ENCODE measurements at regions not wholly inside any gene's neighbourhood (a gene's known extent, or its start where the extent isn't known, plus 50 kb on each side); places are given as distances from the start of the nearest gene placed in this dataset.
"Not testable (repeated sequence)": the region's sequence is repeated elsewhere in the genome, so short reads cannot be mapped to it uniquely, and the experiment has no call there.

GRCh38 chr14:34053666-34054065 is 102.8 kb upstream of the EGLN3 start:
- whole genome bisulfite sequencing (ENCODE audit: insufficient coverage) = 93% methylated on average over 1 of the region's 3 CpGs
- Histone ChIP-seq H3K4me3 (ENCODE audit: control insufficient read depth in 1 of 7, extremely low read depth in 1 of 7, insufficient read depth in 4 of 7, low read depth in 2 of 7, low read length in 6 of 7) (no peak overlapping the region), H3K4me1 (ENCODE audit: control extremely low read depth in 1 of 4, control insufficient read depth in 4 of 4, insufficient read depth in 4 of 4, low read length in 3 of 4) (peaks cover 0 to 12% (median 6%) of the 10 kb centered on the region in 4 experiments), H3K36me3 (ENCODE audit: control insufficient read depth in 4 of 4, insufficient read depth in 4 of 4, low read length in 3 of 4) (no peaks in the 10 kb centered on the region), H3K9me3 (ENCODE audit: control extremely low read depth in 1 of 5, control insufficient read depth in 4 of 5, insufficient read depth in 2 of 5, low read depth in 1 of 5, low read length in 4 of 5) (no peaks in the 10 kb centered on the region), H3K27me3 (replicated peaks in 2 of 5; ENCODE audit: control insufficient read depth in 4 of 5, insufficient read depth in 5 of 5, low read length in 4 of 5) (no peaks in the 10 kb centered on the region), H3K27ac (ENCODE audit: insufficient read depth in 1 of 2, low read depth in 1 of 2, low read length in 2 of 2, poor library complexity in 1 of 2, severe bottlenecking in 2 of 2) (no peak overlapping the region)
- DNase-seq = no peak
- POLR2A ChIA-PET = no interaction called here
- CTCF ChIA-PET = no interaction called here

GRCh38 chr14:34052658-34053014 is 101.8 kb upstream of the EGLN3 start:
- Histone ChIP-seq H3K4me1 (ENCODE audit: control extremely low read depth in 1 of 4, control insufficient read depth in 4 of 4, insufficient read depth in 4 of 4, low read length in 3 of 4) (peaks cover 0 to 12% (median 6%) of the 10 kb centered on the region in 4 experiments), H3K27ac (ENCODE audit: insufficient read depth in 1 of 2, low read depth in 1 of 2, low read length in 2 of 2, poor library complexity in 1 of 2, severe bottlenecking in 2 of 2) (no peak overlapping the region), H3K4me3 (ENCODE audit: control insufficient read depth in 1 of 7, extremely low read depth in 1 of 7, insufficient read depth in 4 of 7, low read depth in 2 of 7, low read length in 6 of 7) (no peak overlapping the region), H3K36me3 (ENCODE audit: control insufficient read depth in 4 of 4, insufficient read depth in 4 of 4, low read length in 3 of 4) (no peaks in the 10 kb centered on the region), H3K27me3 (replicated peaks in 2 of 5; ENCODE audit: control insufficient read depth in 4 of 5, insufficient read depth in 5 of 5, low read length in 4 of 5) (no peaks in the 10 kb centered on the region), H3K9me3 (ENCODE audit: control extremely low read depth in 1 of 5, control insufficient read depth in 4 of 5, insufficient read depth in 2 of 5, low read depth in 1 of 5, low read length in 4 of 5) (no peaks in the 10 kb centered on the region)
- POLR2A ChIA-PET = no interaction called here
- DNase-seq = no peak
- WGBS (ENCODE audit: insufficient coverage) = 97% methylated on average over 4 of the region's 5 CpGs
- CTCF ChIA-PET = interaction anchor here (1.2 kb wide), 1 partner anchor 203 kb away, joined by 3 read pairs; no protein-coding TSS in a partner anchor

- peak in 2 of 3 donors; percentile 23 to 44 for DNase-seq
- 84% methylated on average over 5 of the region's 5 CpGs for whole genome bisulfite sequencing (ENCODE audit: insufficient coverage)
- peaks cover 0 to 12% (median 6%) of the 10 kb centered on the region in 4 experiments for H3K4me1 ChIP-seq (ENCODE audit: control extremely low read depth in 1 of 4, control insufficient read depth in 4 of 4, insufficient read depth in 4 of 4, low read length in 3 of 4)
- H3K27me3 ChIP-seq (replicated peaks in 2 of 5; ENCODE audit: control insufficient read depth in 4 of 5, insufficient read depth in 5 of 5, low read length in 4 of 5) = no peaks in the 10 kb centered on the region
- CTCF ChIA-PET = interaction anchor here (1.2 kb wide), 1 partner anchor 202 kb away, joined by 3 read pairs; no protein-coding TSS in a partner anchor
- no peaks in the 10 kb centered on the region for H3K9me3 ChIP-seq (ENCODE audit: control extremely low read depth in 1 of 5, control insufficient read depth in 4 of 5, insufficient read depth in 2 of 5, low read depth in 1 of 5, low read length in 4 of 5)
- H3K27ac ChIP-seq (ENCODE audit: insufficient read depth in 1 of 2, low read depth in 1 of 2, low read length in 2 of 2, poor library complexity in 1 of 2, severe bottlenecking in 2 of 2) = no peak overlapping the region
- H3K4me3 ChIP-seq (ENCODE audit: control insufficient read depth in 1 of 7, extremely low read depth in 1 of 7, insufficient read depth in 4 of 7, low read depth in 2 of 7, low read length in 6 of 7) = no peak overlapping the region
- no peaks in the 10 kb centered on the region for H3K36me3 ChIP-seq (ENCODE audit: control insufficient read depth in 4 of 4, insufficient read depth in 4 of 4, low read length in 3 of 4)
- POLR2A ChIA-PET = no interaction called here
These were observed 101.2 kb upstream of the EGLN3 start for GRCh38 chr14:34051966-34052657.

GRCh38 chr14:34050606-34051005 is 99.7 kb upstream of the EGLN3 start:
- ChIA-PET CTCF (no interaction called here), POLR2A (no interaction called here)
- Histone ChIP-seq H3K4me3 (ENCODE audit: control insufficient read depth in 1 of 7, extremely low read depth in 1 of 7, insufficient read depth in 4 of 7, low read depth in 2 of 7, low read length in 6 of 7) (no peak overlapping the region), H3K27ac (ENCODE audit: insufficient read depth in 1 of 2, low read depth in 1 of 2, low read length in 2 of 2, poor library complexity in 1 of 2, severe bottlenecking in 2 of 2) (no peak overlapping the region), H3K9me3 (ENCODE audit: control extremely low read depth in 1 of 5, control insufficient read depth in 4 of 5, insufficient read depth in 2 of 5, low read depth in 1 of 5, low read length in 4 of 5) (no peaks in the 10 kb centered on the region), H3K27me3 (replicated peaks in 2 of 5; ENCODE audit: control insufficient read depth in 4 of 5, insufficient read depth in 5 of 5, low read length in 4 of 5) (no peaks in the 10 kb centered on the region), H3K4me1 (ENCODE audit: control extremely low read depth in 1 of 4, control insufficient read depth in 4 of 4, insufficient read depth in 4 of 4, low read length in 3 of 4) (peaks cover 0 to 12% (median 4%) of the 10 kb centered on the region in 4 experiments), H3K36me3 (ENCODE audit: control insufficient read depth in 4 of 4, insufficient read depth in 4 of 4, low read length in 3 of 4) (no peaks in the 10 kb centered on the region)
- WGBS (ENCODE audit: insufficient coverage) = 100% methylated on average over 1 of the region's 1 CpG
- no peak for DNase-seq

GRCh38 chr14:34049790-34050189 is 98.9 kb upstream of the EGLN3 start:
- 58% methylated on average over 4 of the region's 5 CpGs for WGBS (ENCODE audit: insufficient coverage)
- POLR2A ChIA-PET = no interaction called here

GRCh38 chr14:34049187-34049586 is 98.3 kb upstream of the EGLN3 start:
- DNase-seq; H3K27ac ChIP-seq (ENCODE audit: insufficient read depth in 1 of 2, low read depth in 1 of 2, low read length in 2 of 2, poor library complexity in 1 of 2, severe bottlenecking in 2 of 2); CTCF ChIA-PET; H3K9me3 ChIP-seq (ENCODE audit: control extremely low read depth in 1 of 5, control insufficient read depth in 4 of 5, insufficient read depth in 2 of 5, low read depth in 1 of 5, low read length in 4 of 5); H3K27me3 ChIP-seq (replicated peaks in 2 of 5; ENCODE audit: control insufficient read depth in 4 of 5, insufficient read depth in 5 of 5, low read length in 4 of 5); H3K4me3 ChIP-seq (ENCODE audit: control insufficient read depth in 1 of 7, extremely low read depth in 1 of 7, insufficient read depth in 4 of 7, low read depth in 2 of 7, low read length in 6 of 7); H3K36me3 ChIP-seq (ENCODE audit: control insufficient read depth in 4 of 4, insufficient read depth in 4 of 4, low read length in 3 of 4); POLR2A ChIA-PET: not testable (repeated sequence)
- peaks cover 0 to 12% (median 4%) of the 10 kb centered on the region in 4 experiments for H3K4me1 ChIP-seq (ENCODE audit: control extremely low read depth in 1 of 4, control insufficient read depth in 4 of 4, insufficient read depth in 4 of 4, low read length in 3 of 4)
- 98% methylated on average over 6 of the region's 7 CpGs for WGBS (ENCODE audit: insufficient coverage)

More at GRCh38 chr14:34049790-34050189, 98.9 kb upstream of the EGLN3 start:
- peak; percentile 18 to 76 (median 44) for DNase-seq
- H3K4me1 ChIP-seq (ENCODE audit: control extremely low read depth in 1 of 4, control insufficient read depth in 4 of 4, insufficient read depth in 4 of 4, low read length in 3 of 4) = peaks cover 0 to 12% (median 4%) of the 10 kb centered on the region in 4 experiments
- CTCF ChIA-PET = no interaction called here
- no peak overlapping the region for H3K27ac ChIP-seq (ENCODE audit: insufficient read depth in 1 of 2, low read depth in 1 of 2, low read length in 2 of 2, poor library complexity in 1 of 2, severe bottlenecking in 2 of 2)
- no peaks in the 10 kb centered on the region for H3K27me3 ChIP-seq (replicated peaks in 2 of 5; ENCODE audit: control insufficient read depth in 4 of 5, insufficient read depth in 5 of 5, low read length in 4 of 5)
- no peaks in the 10 kb centered on the region for H3K36me3 ChIP-seq (ENCODE audit: control insufficient read depth in 4 of 4, insufficient read depth in 4 of 4, low read length in 3 of 4)
- no peaks in the 10 kb centered on the region for H3K9me3 ChIP-seq (ENCODE audit: control extremely low read depth in 1 of 5, control insufficient read depth in 4 of 5, insufficient read depth in 2 of 5, low read depth in 1 of 5, low read length in 4 of 5)
- H3K4me3 ChIP-seq (ENCODE audit: control insufficient read depth in 1 of 7, extremely low read depth in 1 of 7, insufficient read depth in 4 of 7, low read depth in 2 of 7, low read length in 6 of 7) = no peak overlapping the region

- peak in 2 of 3 donors; percentile 15 to 62 for DNase-seq
- H3K36me3 ChIP-seq (ENCODE audit: control insufficient read depth in 4 of 4, insufficient read depth in 4 of 4, low read length in 3 of 4) = no peaks in the 10 kb centered on the region
- H3K9me3 ChIP-seq (ENCODE audit: control extremely low read depth in 1 of 5, control insufficient read depth in 4 of 5, insufficient read depth in 2 of 5, low read depth in 1 of 5, low read length in 4 of 5) = no peaks in the 10 kb centered on the region
- no peaks in the 10 kb centered on the region for H3K27me3 ChIP-seq (replicated peaks in 2 of 5; ENCODE audit: control insufficient read depth in 4 of 5, insufficient read depth in 5 of 5, low read length in 4 of 5)
- H3K4me3 ChIP-seq (ENCODE audit: control insufficient read depth in 1 of 7, extremely low read depth in 1 of 7, insufficient read depth in 4 of 7, low read depth in 2 of 7, low read length in 6 of 7) = no peak overlapping the region
- H3K27ac ChIP-seq (ENCODE audit: insufficient read depth in 1 of 2, low read depth in 1 of 2, low read length in 2 of 2, poor library complexity in 1 of 2, severe bottlenecking in 2 of 2) = no peak overlapping the region
- 92% methylated on average over 2 of the region's 3 CpGs for WGBS (ENCODE audit: insufficient coverage)
- POLR2A ChIA-PET = no interaction called here
- CTCF ChIA-PET = interaction anchor here (0.8 to 1.3 kb wide), 2 partner anchors 199 to 605 kb away, joined by 4 read pairs; no protein-coding TSS in a partner anchor
- H3K4me1 ChIP-seq (ENCODE audit: control extremely low read depth in 1 of 4, control insufficient read depth in 4 of 4, insufficient read depth in 4 of 4, low read length in 3 of 4) = peaks cover 0 to 11% (median 4%) of the 10 kb centered on the region in 4 experiments
These were observed 96.1 kb upstream of the EGLN3 start for GRCh38 chr14:34046799-34047520.

All from common myeloid progenitor, CD34-positive (primary cell).